ENCODE measurements at regions not wholly inside any gene's neighbourhood (a gene's known extent, or its start where the extent isn't known, plus 50 kb on each side); places are given as distances from the start of the nearest gene placed in this dataset.

DNA sequence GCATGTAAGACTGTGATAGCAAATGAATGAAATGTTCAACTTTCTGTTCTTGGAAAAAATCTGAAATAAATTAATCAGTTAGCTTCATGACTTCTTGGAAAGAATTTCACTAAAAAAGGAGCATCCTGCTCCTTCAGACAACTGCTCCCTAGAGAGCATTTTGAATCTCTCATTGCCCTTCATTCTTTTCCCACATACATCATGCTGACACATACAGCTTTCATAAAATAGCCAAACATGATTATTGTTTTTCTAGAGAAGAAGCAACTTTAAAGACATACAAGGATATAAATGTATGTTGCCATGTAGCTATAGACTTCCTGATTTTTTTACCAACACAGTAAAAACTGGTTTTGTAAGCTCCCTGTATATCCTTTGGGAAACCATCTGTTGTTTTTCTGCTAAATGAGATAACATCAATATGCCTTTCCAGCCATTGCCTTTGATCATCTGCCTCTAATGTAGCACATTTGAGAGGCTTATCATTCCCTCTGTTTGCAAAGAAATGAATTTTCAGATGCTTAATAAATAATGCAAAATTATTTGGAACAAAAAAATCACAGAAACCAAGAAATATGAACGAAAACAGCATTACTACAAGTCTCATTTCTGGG, 248.2 kb upstream of the GPR149 start:
- TF ChIP-seq, protein P1, sequence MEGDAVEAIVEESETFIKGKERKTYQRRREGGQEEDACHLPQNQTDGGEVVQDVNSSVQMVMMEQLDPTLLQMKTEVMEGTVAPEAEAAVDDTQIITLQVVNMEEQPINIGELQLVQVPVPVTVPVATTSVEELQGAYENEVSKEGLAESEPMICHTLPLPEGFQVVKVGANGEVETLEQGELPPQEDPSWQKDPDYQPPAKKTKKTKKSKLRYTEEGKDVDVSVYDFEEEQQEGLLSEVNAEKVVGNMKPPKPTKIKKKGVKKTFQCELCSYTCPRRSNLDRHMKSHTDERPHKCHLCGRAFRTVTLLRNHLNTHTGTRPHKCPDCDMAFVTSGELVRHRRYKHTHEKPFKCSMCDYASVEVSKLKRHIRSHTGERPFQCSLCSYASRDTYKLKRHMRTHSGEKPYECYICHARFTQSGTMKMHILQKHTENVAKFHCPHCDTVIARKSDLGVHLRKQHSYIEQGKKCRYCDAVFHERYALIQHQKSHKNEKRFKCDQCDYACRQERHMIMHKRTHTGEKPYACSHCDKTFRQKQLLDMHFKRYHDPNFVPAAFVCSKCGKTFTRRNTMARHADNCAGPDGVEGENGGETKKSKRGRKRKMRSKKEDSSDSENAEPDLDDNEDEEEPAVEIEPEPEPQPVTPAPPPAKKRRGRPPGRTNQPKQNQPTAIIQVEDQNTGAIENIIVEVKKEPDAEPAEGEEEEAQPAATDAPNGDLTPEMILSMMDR (IDR thresholded peaks at IDR 0.05): no peak
- no peak for TF ChIP-seq EP300 (IDR thresholded peaks at IDR 0.05)
